OCI-LY7 (cell line): ENCODE measurements at regions not wholly inside any gene's neighbourhood (a gene's known extent, or its start where the extent isn't known, plus 50 kb on each side); places are given as distances from the start of the nearest gene placed in this dataset.

Experiments
- EZH2phosphoT487 ChIP-seq: fragments of 200-600 bp; sonication (generic); IDR thresholded peaks from 2 replicates; pipeline ENCODE4 v1.6.1; 2018; ENCODE audit warnings: low read depth, borderline replicate concordance, mild to moderate bottlenecking, mixed run types, antibody characterized with exemption, low read length, moderate library complexity, mixed read lengths
- TF ChIP-seq, protein P1 (sequence below): fragments of 200-600 bp; sonication (generic); conservative IDR thresholded peaks from 2 replicates; pipeline ENCODE4 v1.5.1; 2014; ENCODE audit warnings: mild to moderate bottlenecking, antibody characterized with exemption, low read length, moderate library complexity, mixed read lengths

DNA sequence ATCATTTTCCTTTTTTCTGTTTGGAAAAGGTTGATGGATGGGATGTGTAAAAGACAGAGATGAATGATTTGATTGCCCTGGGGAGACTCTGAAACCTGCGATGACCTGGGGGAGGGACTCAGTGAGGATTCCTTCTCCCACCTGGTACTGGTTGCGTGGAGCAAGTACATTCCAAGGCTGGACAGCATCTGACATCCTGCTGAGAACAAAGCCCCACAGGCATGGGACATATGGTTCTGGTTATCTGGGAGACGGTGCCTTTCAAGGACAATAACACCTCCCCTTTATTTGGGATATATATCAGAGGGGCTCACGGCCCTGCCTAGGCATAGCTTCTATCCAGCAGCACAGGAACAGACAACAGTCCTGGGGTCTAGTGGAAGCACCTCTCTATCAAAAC, 527.8 kb downstream of the METTL15 start:
- TF ChIP-seq, protein P1, sequence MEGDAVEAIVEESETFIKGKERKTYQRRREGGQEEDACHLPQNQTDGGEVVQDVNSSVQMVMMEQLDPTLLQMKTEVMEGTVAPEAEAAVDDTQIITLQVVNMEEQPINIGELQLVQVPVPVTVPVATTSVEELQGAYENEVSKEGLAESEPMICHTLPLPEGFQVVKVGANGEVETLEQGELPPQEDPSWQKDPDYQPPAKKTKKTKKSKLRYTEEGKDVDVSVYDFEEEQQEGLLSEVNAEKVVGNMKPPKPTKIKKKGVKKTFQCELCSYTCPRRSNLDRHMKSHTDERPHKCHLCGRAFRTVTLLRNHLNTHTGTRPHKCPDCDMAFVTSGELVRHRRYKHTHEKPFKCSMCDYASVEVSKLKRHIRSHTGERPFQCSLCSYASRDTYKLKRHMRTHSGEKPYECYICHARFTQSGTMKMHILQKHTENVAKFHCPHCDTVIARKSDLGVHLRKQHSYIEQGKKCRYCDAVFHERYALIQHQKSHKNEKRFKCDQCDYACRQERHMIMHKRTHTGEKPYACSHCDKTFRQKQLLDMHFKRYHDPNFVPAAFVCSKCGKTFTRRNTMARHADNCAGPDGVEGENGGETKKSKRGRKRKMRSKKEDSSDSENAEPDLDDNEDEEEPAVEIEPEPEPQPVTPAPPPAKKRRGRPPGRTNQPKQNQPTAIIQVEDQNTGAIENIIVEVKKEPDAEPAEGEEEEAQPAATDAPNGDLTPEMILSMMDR, result no peak
- no peak for TF ChIP-seq EZH2phosphoT487
